ENCODE measurements at regions not wholly inside any gene's neighbourhood (a gene's known extent, or its start where the extent isn't known, plus 50 kb on each side); places are given as distances from the start of the nearest gene placed in this dataset.

GRCh38 chr2:43057742-43058725 is 168.4 kb downstream of the ZFP36L2 start:
- no peak overlapping the region for H3K4me3 ChIP-seq (ENCODE audit: low read depth, low read length)

GRCh38 chr2:43057026-43057741 is 169.2 kb downstream of the ZFP36L2 start:
- no peak for TF ChIP-seq CTCF (IDR thresholded peaks at IDR 0.05; ENCODE audit: borderline replicate concordance, insufficient read depth, low read depth, low read length)
- no peak overlapping the region for H3K4me3 ChIP-seq (ENCODE audit: low read depth, low read length)

More at GRCh38 chr2:43057742-43058725, 168.4 kb downstream of the ZFP36L2 start:
- TF ChIP-seq CTCF (IDR thresholded peaks at IDR 0.05; ENCODE audit: borderline replicate concordance, insufficient read depth, low read depth, low read length): no peak

GRCh38 chr2:43055985-43056384 is 170.4 kb downstream of the ZFP36L2 start:
- H3K4me3 ChIP-seq (ENCODE audit: low read depth, low read length): no peak overlapping the region
- TF ChIP-seq CTCF (IDR thresholded peaks at IDR 0.05; ENCODE audit: borderline replicate concordance, insufficient read depth, low read depth, low read length): no peak

- no peak overlapping the region for H3K4me3 ChIP-seq (ENCODE audit: low read depth, low read length)
- TF ChIP-seq CTCF (IDR thresholded peaks at IDR 0.05; ENCODE audit: borderline replicate concordance, insufficient read depth, low read depth, low read length): no peak
These were observed 171.1 kb downstream of the ZFP36L2 start for GRCh38 chr2:43055086-43055912.

GRCh38 chr2:43054367-43054766 is 172.0 kb downstream of the ZFP36L2 start:
- H3K4me3 ChIP-seq (ENCODE audit: low read depth, low read length): no peak overlapping the region
- TF ChIP-seq CTCF (IDR thresholded peaks at IDR 0.05; ENCODE audit: borderline replicate concordance, insufficient read depth, low read depth, low read length): no peak

- H3K4me3 ChIP-seq (ENCODE audit: low read depth, low read length): no peak overlapping the region
- no peak for TF ChIP-seq CTCF (IDR thresholded peaks at IDR 0.05; ENCODE audit: borderline replicate concordance, insufficient read depth, low read depth, low read length)
These were observed 173.5 kb downstream of the ZFP36L2 start for GRCh38 chr2:43052944-43053306.

Data from GM12875 (cell line).